ACC112 (cell line): ENCODE measurements at regions not wholly inside any gene's neighbourhood (a gene's known extent, or its start where the extent isn't known, plus 50 kb on each side); places are given as distances from the start of the nearest gene placed in this dataset.
A peak's percentile ranks its signal among the peaks of the same experiment; 100 is the strongest.

Source experiments
- H2AFZ ChIP-seq: fragments of 200-600 bp; sonication (generic); one replicate; pipeline ENCODE4 v1.6.0; 2017; ENCODE audit warnings: antibody characterized with exemption, low read length; ENCODE audit not compliant: unreplicated experiment
- H3K27ac ChIP-seq: fragments of 200-600 bp; sonication (generic); 2 replicates; pipeline ENCODE4 v1.5.1; 2014; ENCODE audit warnings: low read depth, mild to moderate bottlenecking, antibody characterized with exemption, low read length, moderate library complexity
- H3K27me3 ChIP-seq: fragments of 200-600 bp; sonication (generic); 2 replicates; pipeline ENCODE4 v1.6.1; 2014; ENCODE audit warnings: mild to moderate bottlenecking, antibody characterized with exemption, low read length, moderate library complexity, mixed read lengths; ENCODE audit not compliant: insufficient read depth
- H3K36me3 ChIP-seq: fragments of 200-600 bp; sonication (generic); 2 replicates; pipeline ENCODE4 v1.6.1; 2016; ENCODE audit warnings: mild to moderate bottlenecking, antibody characterized with exemption, low read length, moderate library complexity, mixed read lengths; ENCODE audit not compliant: insufficient read depth
- H3K4me1 ChIP-seq: fragments of 200-600 bp; sonication (generic); one replicate; pipeline ENCODE4 v1.6.1; 2016; ENCODE audit warnings: low read length, mixed read lengths; ENCODE audit not compliant: insufficient read depth, unreplicated experiment, control insufficient read depth
- H3K4me3 ChIP-seq: fragments of 200-600 bp; sonication (generic); 2 replicates; pipeline ENCODE4 v1.5.1; 2014; ENCODE audit warnings: mild to moderate bottlenecking, low read depth, low read length
- H3K79me2 ChIP-seq: fragments of 200-600 bp; sonication (generic); one replicate; pipeline ENCODE4 v1.6.0; 2016; ENCODE audit warnings: low read length; ENCODE audit not compliant: control insufficient read depth, unreplicated experiment, insufficient read depth

DNA sequence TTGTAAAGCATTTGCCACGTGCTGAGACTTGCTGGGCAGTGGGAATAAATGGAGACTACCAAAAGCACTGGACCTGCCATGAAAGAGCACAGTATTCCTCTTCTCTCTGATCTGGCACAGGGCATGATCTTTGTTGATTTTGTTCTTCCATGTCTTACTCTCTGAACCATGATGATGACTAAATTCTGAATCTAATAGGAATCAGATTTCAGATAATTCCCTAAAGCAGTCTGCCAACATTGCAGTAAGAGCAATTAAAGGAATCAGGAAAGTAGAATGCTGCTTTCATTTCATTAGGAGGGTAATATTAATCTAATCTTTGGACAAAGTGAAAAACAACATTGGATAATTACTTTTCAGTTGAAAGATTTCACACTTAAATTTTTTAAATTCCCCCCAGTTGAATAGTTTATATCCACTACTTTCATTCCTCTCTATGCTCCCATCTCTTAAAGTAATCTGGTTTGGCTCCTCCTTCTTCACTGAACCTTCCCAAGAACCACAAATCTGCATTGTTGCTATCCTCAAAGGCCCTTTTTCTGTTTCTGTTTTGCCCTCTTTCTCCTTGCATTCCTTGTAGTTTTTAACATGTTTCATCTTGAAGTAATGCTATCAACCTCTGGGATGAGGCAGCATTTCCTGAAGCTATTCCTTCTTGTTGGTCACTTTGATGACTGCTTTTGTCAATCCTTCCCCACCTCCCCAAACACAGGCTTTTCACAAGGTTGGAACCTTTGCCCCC is 243.2 kb upstream of the TENT5A start:
- H3K4me3 ChIP-seq, result peak overlapping the region; percentile 14; the same call in 1 of the 2 replicates
- H3K79me2 ChIP-seq, result no peaks in the 10 kb centered on the region
- peak overlapping the region; percentile 80 for H2AFZ ChIP-seq
- no peaks in the 10 kb centered on the region for H3K36me3 ChIP-seq
- peaks cover 53% of the 10 kb centered on the region for H3K4me1 ChIP-seq
- peak overlapping the region; percentile 99 for H3K27ac ChIP-seq
- no peaks in the 10 kb centered on the region for H3K27me3 ChIP-seq

DNA sequence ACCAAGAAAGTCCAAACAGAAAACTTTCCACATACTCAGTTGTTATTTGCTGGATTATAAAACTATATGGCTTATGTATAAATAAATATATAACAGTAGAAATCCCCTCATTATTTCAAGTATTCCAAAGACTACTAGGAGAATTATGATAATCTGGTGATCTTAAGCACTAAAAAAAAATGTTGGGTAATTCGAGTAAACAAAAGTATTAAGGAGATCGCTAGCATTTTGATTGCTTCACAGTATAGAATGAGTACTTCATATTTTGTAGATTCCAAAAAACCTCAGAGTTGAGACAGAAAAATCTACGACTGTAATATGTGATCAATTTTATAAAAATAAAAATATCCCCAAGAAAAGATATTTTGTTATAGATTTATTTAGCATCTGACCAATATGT is 236.4 kb upstream of the TENT5A start:
- Histone ChIP-seq H3K4me1 (peaks cover 18% of the 10 kb centered on the region), H3K27ac (no peak overlapping the region), H3K79me2 (no peaks in the 10 kb centered on the region), H3K27me3 (no peaks in the 10 kb centered on the region), H3K4me3 (no peak overlapping the region), H3K36me3 (no peaks in the 10 kb centered on the region), H2AFZ (peak overlapping the region; percentile 17)

DNA sequence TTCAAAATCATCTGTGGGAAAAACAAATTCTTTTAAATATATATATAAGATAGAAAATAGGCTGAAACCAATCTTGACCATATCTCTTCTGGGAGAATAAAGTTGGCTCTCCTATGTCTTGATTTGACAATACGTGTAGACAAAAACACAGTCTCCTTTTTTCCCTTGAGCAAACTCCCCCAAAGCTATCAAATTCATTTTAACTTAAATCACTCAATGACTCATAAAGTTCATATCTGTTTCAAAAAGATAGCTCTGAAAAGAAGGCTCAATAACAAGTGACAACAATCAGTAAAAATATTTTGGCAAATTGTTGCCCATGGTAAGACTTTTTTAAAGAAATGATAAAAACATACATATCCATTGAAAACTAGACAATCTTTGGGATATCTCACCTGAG is 236.0 kb upstream of the TENT5A start:
- Histone ChIP-seq H3K36me3 (no peaks in the 10 kb centered on the region), H3K27ac (no peak overlapping the region), H3K27me3 (no peaks in the 10 kb centered on the region), H3K4me3 (no peak overlapping the region), H2AFZ (peak overlapping the region; percentile 17), H3K4me1 (peaks cover 18% of the 10 kb centered on the region), H3K79me2 (no peaks in the 10 kb centered on the region)

DNA sequence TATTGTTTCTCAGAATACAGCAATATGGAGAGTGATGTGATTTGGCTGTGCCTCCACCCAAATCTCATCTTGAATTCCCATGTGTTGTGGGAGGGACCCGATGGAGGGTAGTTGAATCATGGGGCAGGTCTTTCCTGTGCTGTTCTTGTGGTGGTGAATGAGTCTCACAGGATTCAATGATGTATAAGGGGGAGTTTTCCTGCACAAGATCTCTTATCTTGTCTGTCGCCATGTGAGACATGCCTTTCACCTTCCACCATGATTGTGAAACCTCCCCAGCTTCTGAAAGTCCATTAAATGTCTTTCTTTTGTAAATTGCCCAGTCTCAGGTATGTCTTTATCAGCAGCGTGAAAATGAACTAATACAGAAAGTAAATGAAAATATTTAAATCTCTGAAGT is 234.8 kb upstream of the TENT5A start:
- H3K27ac ChIP-seq, result no peak overlapping the region
- no peaks in the 10 kb centered on the region for H3K79me2 ChIP-seq
- no peak overlapping the region for H3K4me3 ChIP-seq
- H3K27me3 ChIP-seq, result no peaks in the 10 kb centered on the region
- no peak overlapping the region for H2AFZ ChIP-seq
- no peaks in the 10 kb centered on the region for H3K36me3 ChIP-seq
- peaks cover 22% of the 10 kb centered on the region for H3K4me1 ChIP-seq

DNA sequence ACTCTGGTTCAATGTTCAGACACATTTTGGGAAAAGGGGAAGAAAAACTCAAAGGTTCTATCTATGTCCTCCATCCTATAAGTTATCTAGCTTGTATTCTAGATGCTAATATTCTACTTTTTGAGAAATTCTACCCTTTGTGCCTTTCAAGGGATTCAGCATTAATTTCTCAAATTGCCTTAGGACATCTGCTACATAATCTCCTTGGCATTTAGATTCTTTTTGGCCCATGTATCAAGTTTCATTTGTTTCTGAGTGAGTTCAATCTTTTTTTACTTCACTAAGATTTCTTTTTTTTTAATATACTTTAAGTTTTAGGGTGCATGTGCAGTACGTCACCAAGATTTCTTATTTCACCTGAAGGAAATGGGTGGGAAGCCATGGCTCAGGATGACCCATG is 232.7 kb upstream of the TENT5A start:
- H3K4me1 ChIP-seq, result peaks cover 38% of the 10 kb centered on the region
- H3K79me2 ChIP-seq, result no peaks in the 10 kb centered on the region
- no peak overlapping the region for H2AFZ ChIP-seq
- no peak overlapping the region for H3K4me3 ChIP-seq
- no peak overlapping the region for H3K27ac ChIP-seq
- no peaks in the 10 kb centered on the region for H3K27me3 ChIP-seq
- no peaks in the 10 kb centered on the region for H3K36me3 ChIP-seq

DNA sequence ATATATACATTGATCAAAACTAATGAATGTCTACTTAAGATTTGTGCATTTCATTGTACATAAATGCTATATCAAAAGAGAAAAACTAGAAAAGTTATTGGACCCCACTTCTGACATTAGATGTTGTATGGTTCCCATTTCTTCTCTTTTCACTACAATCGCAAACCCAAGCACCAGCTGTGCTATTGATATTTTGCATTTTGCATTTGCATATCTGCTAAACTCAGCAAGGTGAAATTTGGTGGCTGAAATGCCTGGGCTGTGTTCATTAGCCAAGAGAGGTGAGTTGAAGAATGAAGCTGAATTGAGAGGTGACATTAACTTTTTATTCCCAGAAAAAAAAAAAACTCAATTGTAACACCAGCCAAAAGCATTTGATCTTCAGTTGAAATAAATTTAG is 232.1 kb upstream of the TENT5A start:
- H3K27ac ChIP-seq, result no peak overlapping the region
- H3K4me3 ChIP-seq, result no peak overlapping the region

DNA sequence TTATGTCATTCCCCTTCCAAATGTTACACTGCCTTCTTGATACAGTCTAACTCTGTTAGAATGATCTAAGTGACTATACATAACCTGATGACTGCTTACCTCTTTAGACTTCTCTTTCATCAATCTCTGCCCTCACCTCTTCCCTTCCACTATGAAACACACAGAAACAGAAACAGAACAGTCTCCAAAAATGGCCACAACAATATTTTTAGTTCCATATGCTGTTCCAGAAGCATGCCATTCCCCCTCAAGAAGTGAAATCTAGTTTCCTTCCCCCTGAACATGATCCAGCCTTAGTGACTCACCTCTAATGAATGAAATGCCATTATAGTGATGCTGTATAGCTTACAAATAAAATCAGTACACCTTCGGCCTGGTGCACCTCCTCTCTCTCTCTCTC is 229.3 kb upstream of the TENT5A start:
- H3K36me3 ChIP-seq, result no peaks in the 10 kb centered on the region
- peak overlapping the region; percentile 34 for H2AFZ ChIP-seq
- peak overlapping the region; percentile 86 for H3K27ac ChIP-seq
- no peaks in the 10 kb centered on the region for H3K27me3 ChIP-seq
- H3K4me3 ChIP-seq, result peak overlapping the region; percentile 70
- H3K79me2 ChIP-seq, result no peaks in the 10 kb centered on the region
- H3K4me1 ChIP-seq, result peaks cover 36% of the 10 kb centered on the region

More for the DNA sequence above, 232.1 kb upstream of the TENT5A start:
- H3K4me1 ChIP-seq, result peaks cover 38% of the 10 kb centered on the region
- H3K36me3 ChIP-seq, result no peaks in the 10 kb centered on the region
- H3K27me3 ChIP-seq, result no peaks in the 10 kb centered on the region
- no peaks in the 10 kb centered on the region for H3K79me2 ChIP-seq
- H2AFZ ChIP-seq, result no peak overlapping the region

DNA sequence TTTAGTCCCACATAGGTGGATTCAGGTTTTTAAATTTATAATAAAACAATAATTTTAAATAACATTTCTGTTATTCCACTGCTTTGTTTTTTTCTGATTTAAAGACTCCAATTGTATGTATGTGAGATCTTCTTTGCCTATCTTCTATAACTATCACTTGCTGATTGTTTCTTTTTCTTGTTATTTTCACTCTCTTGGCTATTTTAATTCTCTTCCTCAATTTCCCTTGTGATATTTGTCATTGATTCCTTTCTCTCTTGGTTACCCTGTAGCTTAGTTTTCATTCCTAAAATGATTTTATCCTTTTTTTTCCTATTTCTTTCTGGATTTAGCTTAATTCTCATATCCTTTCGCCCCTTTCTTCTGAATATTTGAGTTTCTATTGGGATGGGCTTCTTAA is 227.3 kb upstream of the TENT5A start:
- Histone ChIP-seq H2AFZ (no peak overlapping the region), H3K27ac (no peak overlapping the region), H3K4me3 (no peak overlapping the region), H3K36me3 (no peaks in the 10 kb centered on the region), H3K79me2 (no peaks in the 10 kb centered on the region), H3K27me3 (no peaks in the 10 kb centered on the region), H3K4me1 (peaks cover 30% of the 10 kb centered on the region)

DNA sequence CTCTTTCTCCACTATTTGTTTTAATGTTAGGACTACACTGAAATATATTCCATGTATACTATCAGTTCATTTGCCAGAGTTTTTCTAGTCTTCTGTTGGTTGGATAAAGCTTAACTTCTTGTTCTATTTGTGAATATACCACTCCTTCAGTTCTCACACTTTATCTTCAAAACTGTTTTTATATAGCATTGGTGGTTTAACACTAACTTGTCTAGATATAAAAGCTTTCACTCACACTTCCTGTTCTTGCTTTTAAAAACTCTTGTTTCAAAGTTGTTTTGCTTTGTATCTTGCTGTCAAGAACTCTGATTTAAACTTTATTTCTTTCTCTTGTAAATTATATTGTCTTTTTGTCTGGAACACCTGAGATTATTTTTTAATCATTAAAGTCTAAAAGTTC is 226.8 kb upstream of the TENT5A start:
- H3K27me3 ChIP-seq, result no peaks in the 10 kb centered on the region
- no peak overlapping the region for H2AFZ ChIP-seq
- H3K27ac ChIP-seq, result no peak overlapping the region
- no peaks in the 10 kb centered on the region for H3K36me3 ChIP-seq
- peaks cover 30% of the 10 kb centered on the region for H3K4me1 ChIP-seq
- no peak overlapping the region for H3K4me3 ChIP-seq
- no peaks in the 10 kb centered on the region for H3K79me2 ChIP-seq

DNA sequence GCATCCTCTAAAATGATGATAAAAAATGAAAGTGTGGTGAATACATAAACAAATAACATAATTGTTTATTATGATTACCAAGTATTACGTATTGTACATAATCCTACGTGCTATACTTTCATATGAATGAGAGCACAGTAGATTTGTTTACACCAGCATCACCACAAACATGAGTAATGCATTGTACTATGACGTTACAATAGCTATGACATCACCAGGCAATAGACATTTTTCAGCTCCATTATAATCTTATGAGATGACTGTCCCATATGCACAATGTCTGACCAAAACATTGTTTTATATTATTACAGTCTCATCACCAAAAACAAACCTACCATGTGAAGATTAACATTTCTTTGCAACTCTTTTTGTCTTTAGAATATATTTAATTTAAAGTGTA is 225.7 kb upstream of the TENT5A start:
- Histone ChIP-seq H2AFZ (no peak overlapping the region), H3K79me2 (no peaks in the 10 kb centered on the region), H3K4me3 (no peak overlapping the region), H3K4me1 (peaks cover 30% of the 10 kb centered on the region), H3K27ac (no peak overlapping the region), H3K36me3 (no peaks in the 10 kb centered on the region), H3K27me3 (no peaks in the 10 kb centered on the region)

DNA sequence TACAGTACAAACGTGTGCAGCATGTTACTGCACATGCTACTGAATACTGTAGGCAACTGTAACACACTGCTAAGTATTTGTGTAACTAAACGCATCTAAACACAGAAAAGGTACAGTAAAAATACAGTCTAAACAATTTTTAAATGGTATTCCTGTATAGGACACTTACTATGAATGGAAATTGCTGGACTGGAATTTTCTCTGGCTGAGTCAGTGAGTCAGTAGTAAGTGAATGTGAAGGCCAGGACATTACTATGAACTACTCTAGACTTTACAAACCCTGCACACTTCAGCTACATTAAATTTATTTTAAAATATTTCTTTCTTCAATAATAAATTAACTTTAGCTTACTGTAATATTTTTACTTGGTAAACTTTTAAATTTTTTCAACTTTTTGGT is 225.0 kb upstream of the TENT5A start:
- Histone ChIP-seq H3K4me1 (peaks cover 28% of the 10 kb centered on the region), H3K4me3 (no peak overlapping the region), H2AFZ (no peak overlapping the region), H3K27ac (no peak overlapping the region), H3K27me3 (no peaks in the 10 kb centered on the region), H3K79me2 (no peaks in the 10 kb centered on the region), H3K36me3 (no peaks in the 10 kb centered on the region)
